Activated T-cell treated with anti-CD3 and anti-CD28 coated beads, Interleukin-2, amount 50 U/mL, for 4 hours (primary cell): ENCODE measurements at regions not wholly inside any gene's neighbourhood (a gene's known extent, or its start where the extent isn't known, plus 50 kb on each side); places are given as distances from the start of the nearest gene placed in this dataset.
"Not testable (repeated sequence)": the region's sequence is repeated elsewhere in the genome, so short reads cannot be mapped to it uniquely, and the experiment has no call there.

Experiments
- ATAC-seq, 2 donors: fragments of 200-7000 bp; cut with Tn5 transposase; one replicate each; pipeline ENCODE4 v1.10.0; 2021
- DNase-seq: peaks from one replicate; pipeline ENCODE4 v3.0.0-alpha.2; 2020
- H3K27me3 Mint-ChIP-seq: one replicate; pipeline ENCODE4 v1.8.0; 2021; ENCODE audit warnings: low read depth, mixed read lengths
- H3K36me3 Mint-ChIP-seq: one replicate; pipeline ENCODE4 v1.8.0; 2022; ENCODE audit warnings: mixed read lengths; ENCODE audit not compliant: insufficient read depth
- H3K4me1 Mint-ChIP-seq: one replicate; pipeline ENCODE4 v1.8.0; 2021; ENCODE audit warnings: low read depth, mixed read lengths
- H3K4me3 Mint-ChIP-seq: one replicate; pipeline ENCODE4 v1.8.0; 2021; ENCODE audit warnings: mild to moderate bottlenecking, moderate library complexity, mixed read lengths
- H3K9me3 Mint-ChIP-seq: one replicate; pipeline ENCODE4 v1.8.0; 2021; ENCODE audit warnings: mixed read lengths

DNA sequence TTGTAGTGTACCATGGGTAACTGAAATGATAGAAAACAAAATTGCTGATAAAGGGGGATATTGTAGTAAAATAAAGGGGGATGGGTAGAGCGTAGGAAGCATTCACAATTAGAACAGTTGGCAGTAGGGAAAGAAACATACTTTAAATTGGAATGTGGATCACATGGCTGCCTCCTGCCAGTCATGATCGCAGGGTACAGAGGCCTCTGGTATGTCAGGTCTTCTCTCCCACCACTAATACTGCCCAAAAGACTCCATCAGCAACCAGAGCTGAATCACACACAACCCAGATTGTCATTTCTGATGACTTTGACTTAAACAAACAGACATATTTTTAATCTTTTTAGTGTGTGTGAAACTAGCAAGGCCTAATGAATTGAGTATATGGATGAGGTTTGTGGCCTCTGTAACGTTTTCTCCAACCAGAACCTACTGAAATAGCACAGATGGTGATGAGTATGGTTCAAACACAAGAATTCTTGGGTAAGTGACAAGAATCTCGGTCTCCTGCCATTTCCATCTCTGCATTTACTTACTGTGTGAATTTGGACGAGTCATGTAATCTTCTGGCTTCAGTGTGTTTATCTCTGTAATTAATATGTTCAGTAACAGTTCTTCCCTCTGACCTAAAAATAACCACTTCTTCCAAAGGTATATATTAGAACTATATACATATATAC, 112.6 kb downstream of the USP22 start:
- H3K4me3 Mint-ChIP-seq: no peak overlapping the region
- H3K27me3 Mint-ChIP-seq: no peaks in the 10 kb centered on the region
- DNase-seq (no peak), ATAC-seq (no peak)
- no peaks in the 10 kb centered on the region for H3K4me1 Mint-ChIP-seq
- no peaks in the 10 kb centered on the region for H3K36me3 Mint-ChIP-seq
- no peaks in the 10 kb centered on the region for H3K9me3 Mint-ChIP-seq

GRCh38 chr17:20933040-20933439, 109.8 kb downstream of the USP22 start:
- H3K27me3 Mint-ChIP-seq, ATAC-seq, H3K4me1 Mint-ChIP-seq, DNase-seq, H3K4me3 Mint-ChIP-seq, H3K36me3 Mint-ChIP-seq, H3K9me3 Mint-ChIP-seq: not testable (repeated sequence)

GRCh38 chr17:20934288-20934687, 108.5 kb downstream of the USP22 start:
- H3K4me1 Mint-ChIP-seq: no peaks in the 10 kb centered on the region
- no peaks in the 10 kb centered on the region for H3K27me3 Mint-ChIP-seq
- DNase-seq (no peak), ATAC-seq (no peak)
- no peaks in the 10 kb centered on the region for H3K9me3 Mint-ChIP-seq
- H3K36me3 Mint-ChIP-seq: no peaks in the 10 kb centered on the region
- H3K4me3 Mint-ChIP-seq: no peak overlapping the region

DNA sequence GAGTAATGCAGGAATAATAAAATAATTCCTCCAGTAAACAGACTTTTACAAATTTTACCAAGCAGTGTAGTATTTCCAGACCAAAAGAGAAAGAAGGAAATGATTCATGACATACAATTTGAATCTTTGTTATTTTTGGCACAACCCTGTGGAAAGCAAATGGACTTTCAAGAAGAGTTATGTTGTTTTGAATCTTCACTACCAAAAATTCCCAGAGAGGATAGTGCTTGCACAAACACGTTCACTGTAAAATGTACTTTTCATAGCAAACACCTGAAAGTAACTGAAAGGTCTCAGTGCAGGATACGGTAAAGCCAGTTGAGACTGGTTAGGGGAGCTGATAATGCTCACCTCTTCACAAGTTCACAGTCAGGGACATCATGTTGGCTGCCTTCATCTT, 107.1 kb downstream of the USP22 start:
- Mint-ChIP-seq H3K4me3 (no peak overlapping the region), H3K9me3 (no peaks in the 10 kb centered on the region), H3K27me3 (no peaks in the 10 kb centered on the region), H3K36me3 (no peaks in the 10 kb centered on the region), H3K4me1 (no peaks in the 10 kb centered on the region)
- DNase-seq: no peak
- ATAC-seq: no peak

DNA sequence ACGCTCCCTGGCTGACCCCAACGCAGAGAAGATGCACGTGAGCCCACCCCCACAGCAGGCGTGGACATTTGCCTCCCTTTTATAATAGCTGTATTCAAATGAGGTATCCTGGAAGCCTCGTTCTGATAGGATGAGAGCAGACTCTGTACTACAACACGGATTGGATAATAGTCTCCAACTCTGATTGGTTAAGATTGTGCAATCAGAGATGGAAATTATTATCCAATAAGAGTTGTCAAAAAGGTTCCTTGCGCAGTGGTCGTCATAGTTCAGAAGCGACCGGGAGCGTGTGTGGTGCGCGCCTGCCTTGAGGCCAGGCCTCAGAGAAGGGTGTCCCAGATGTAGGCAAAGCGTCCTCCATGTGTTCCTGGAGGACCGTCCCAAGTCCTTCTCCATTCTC, 104.6 kb downstream of the USP22 start:
- H3K36me3 Mint-ChIP-seq: no peaks in the 10 kb centered on the region
- DNase-seq: no peak
- H3K27me3 Mint-ChIP-seq: no peaks in the 10 kb centered on the region
- H3K9me3 Mint-ChIP-seq: no peaks in the 10 kb centered on the region
- no peak for ATAC-seq
- no peak overlapping the region for H3K4me3 Mint-ChIP-seq
- H3K4me1 Mint-ChIP-seq: no peaks in the 10 kb centered on the region

GRCh38 chr17:20938988-20939615, 103.7 kb downstream of the USP22 start:
- Mint-ChIP-seq H3K4me3 (no peak overlapping the region), H3K4me1 (no peaks in the 10 kb centered on the region), H3K36me3 (no peaks in the 10 kb centered on the region), H3K27me3 (no peaks in the 10 kb centered on the region), H3K9me3 (no peaks in the 10 kb centered on the region)
- no peak for DNase-seq
- no peak for ATAC-seq

DNA sequence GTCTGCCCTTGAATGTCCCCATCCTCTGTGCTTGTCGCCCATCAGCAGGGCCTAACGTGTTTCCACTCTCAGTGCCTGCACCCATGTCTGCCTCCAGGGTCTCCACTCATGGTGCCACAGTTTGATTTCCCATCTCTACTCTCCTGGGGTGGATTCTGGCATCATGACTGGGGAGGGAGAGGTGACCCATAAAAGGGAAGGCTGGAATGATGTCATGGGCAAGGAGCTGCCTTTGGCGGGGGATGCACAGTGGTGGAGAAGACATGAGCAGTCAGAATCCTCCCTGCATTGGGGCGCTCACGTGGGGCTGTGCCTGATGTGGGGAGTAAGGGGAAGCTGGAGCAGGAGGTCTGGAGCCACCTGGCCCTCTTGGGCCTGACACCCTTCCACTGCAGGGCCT, 100.9 kb downstream of the USP22 start:
- H3K9me3 Mint-ChIP-seq: no peaks in the 10 kb centered on the region
- H3K36me3 Mint-ChIP-seq: no peaks in the 10 kb centered on the region
- H3K27me3 Mint-ChIP-seq: peaks cover 6% of the 10 kb centered on the region
- H3K4me1 Mint-ChIP-seq: no peaks in the 10 kb centered on the region
- no peak overlapping the region for H3K4me3 Mint-ChIP-seq
- ATAC-seq: no peak
- no peak for DNase-seq

DNA sequence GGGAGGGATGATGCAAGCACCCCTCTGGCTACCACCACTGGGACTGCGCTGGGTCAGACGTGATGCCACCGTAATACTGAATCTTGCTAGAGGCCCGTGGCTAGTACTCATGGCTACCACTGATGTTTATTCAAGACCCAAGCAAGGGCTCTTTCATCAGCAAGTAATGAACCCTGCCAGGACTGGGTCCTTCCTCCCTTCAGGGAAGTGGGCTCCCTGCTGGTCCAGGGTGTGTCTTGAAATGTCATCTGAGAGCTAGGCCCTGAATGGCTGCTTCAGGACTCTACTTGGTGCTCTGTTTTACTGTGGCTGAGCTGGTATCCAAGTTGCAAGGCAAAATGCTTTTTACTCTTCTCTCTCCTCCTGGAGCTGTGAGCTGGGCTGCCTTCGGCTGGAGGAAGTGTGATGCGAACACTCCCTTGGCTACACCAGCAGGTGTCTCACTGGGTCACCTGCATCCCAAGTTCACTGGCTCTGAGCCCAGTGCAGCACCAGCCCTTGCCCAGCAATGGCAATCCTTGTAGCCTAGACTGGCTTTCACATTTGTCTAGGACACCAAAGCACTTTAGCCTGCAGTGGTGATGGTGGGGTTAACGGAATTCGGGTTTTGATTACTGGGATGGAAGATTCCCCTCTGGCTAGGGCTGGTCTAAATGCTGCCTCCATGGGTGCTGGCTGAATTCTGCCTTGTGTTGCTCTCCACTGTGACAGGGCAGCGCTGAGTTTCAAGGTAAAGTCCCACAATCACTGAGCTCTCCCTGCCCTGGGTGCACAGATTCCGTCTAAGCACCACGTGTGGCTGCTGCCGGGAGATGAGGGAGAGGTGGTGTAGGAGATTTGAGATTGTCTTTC, 98.6 kb downstream of the USP22 start:
- Mint-ChIP-seq H3K27me3 (peaks cover 9% of the 10 kb centered on the region), H3K4me1 (no peaks in the 10 kb centered on the region), H3K9me3 (no peaks in the 10 kb centered on the region), H3K36me3 (no peaks in the 10 kb centered on the region), H3K4me3 (no peak overlapping the region)
- peak in 1 of 2 donors; percentile 60 for ATAC-seq
- no peak for DNase-seq

- not testable (repeated sequence) for ATAC-seq, H3K9me3 Mint-ChIP-seq, H3K4me1 Mint-ChIP-seq, H3K4me3 Mint-ChIP-seq, DNase-seq, H3K36me3 Mint-ChIP-seq
- peaks cover 29% of the 10 kb centered on the region for H3K27me3 Mint-ChIP-seq
Observed at GRCh38 chr17:20947708-20948107, 95.1 kb downstream of the USP22 start.

DNA sequence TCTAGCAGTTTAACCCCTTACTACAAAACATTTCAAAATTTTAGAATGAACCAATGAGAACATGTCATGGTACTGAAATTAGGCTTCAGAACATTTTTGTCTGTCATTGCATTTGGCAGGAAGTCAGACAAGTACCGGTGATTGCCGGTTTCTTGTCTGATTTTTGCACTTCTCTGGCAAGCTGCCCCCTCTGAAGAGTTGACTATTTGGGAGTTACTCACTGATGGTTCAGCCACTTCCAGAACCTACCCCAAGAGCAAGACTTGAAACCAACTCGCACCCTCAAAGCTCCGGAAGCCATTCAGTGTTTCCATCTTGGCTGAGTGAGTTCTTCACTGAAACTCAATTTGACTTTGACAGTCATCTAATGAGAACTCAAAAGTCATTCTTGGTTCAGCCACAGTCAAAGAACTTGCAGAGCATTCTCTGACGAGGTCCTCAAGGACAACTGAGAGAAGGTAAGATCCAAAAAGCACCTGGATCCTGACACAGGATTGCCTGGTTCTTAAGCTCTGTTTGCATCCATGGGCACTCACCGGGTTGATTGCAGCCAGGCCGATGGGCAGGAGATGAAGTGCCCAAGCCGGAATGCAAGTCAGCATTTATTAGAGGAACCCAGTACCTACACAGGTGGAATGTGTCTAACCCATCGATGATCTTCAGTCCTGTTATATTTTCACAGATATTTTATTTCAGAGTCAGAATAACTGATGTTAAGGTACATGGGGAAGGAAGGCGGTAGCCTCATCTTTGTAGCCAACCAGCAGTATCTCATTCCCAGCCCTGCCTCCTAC, 93.6 kb downstream of the USP22 start:
- ATAC-seq (peak; percentile 63 to 73), DNase-seq (no peak)
- Mint-ChIP-seq H3K4me1 (no peaks in the 10 kb centered on the region), H3K4me3 (no peak overlapping the region), H3K36me3 (no peaks in the 10 kb centered on the region), H3K9me3 (no peaks in the 10 kb centered on the region), H3K27me3 (peaks cover 29% of the 10 kb centered on the region)
